ENCODE measurements at regions not wholly inside any gene's neighbourhood (a gene's known extent, or its start where the extent isn't known, plus 50 kb on each side); places are given as distances from the start of the nearest gene placed in this dataset.

DNA sequence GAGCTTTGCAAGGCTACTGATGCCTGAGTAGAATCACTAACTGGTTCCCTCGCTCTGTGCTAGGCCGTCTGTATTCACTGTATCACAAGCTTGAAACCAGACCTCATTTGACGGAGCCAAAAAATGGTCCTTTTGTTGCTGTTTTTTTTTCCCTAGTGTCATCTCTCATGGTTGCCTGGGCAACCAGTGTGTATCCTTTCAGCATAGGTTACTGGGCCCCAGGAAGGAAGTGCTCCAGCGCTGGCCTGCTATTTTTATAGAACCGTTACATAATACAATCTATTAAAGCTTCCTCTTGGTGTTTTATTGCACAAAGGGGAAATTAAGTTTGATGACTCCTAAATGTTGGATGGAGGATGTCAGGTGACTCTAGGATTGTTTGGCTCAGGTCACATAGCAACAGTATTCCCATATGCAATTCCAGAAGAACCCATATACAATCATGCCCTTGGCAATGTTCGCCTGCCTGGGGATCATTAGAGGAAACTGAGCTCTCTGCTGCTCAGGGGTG lies 220.4 kb downstream of the SPRY1 start:
- POLR2A ChIA-PET, result no interaction called here
- TF ChIP-seq, protein P1, sequence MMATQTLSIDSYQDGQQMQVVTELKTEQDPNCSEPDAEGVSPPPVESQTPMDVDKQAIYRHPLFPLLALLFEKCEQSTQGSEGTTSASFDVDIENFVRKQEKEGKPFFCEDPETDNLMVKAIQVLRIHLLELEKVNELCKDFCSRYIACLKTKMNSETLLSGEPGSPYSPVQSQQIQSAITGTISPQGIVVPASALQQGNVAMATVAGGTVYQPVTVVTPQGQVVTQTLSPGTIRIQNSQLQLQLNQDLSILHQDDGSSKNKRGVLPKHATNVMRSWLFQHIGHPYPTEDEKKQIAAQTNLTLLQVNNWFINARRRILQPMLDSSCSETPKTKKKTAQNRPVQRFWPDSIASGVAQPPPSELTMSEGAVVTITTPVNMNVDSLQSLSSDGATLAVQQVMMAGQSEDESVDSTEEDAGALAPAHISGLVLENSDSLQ (IDR thresholded peaks at IDR 0.05), result no peak
- TF ChIP-seq SP1 (IDR thresholded peaks at IDR 0.05), result no peak
- no peak for TF ChIP-seq ELF4 (IDR thresholded peaks at IDR 0.05)
- CTCF ChIA-PET, result no interaction called here
- DNase-seq (ENCODE audit: extremely low spot score), result peak; percentile 17

GRCh38 chr4:123617791-123618190 lies 221.2 kb downstream of the SPRY1 start:
- TF ChIP-seq ZNF384 (IDR thresholded peaks at IDR 0.05), result no peak
- no peak for TF ChIP-seq ARNT (IDR thresholded peaks at IDR 0.05)
- TF ChIP-seq FOXK2 (IDR thresholded peaks at IDR 0.05), result no peak
- TF ChIP-seq BHLHE40 (IDR thresholded peaks at IDR 0.05; ENCODE audit: borderline replicate concordance), result no peak
- TF ChIP-seq L3MBTL2 (conservative IDR thresholded peaks at IDR 0.05), result no peak
- TF ChIP-seq ELF4 (IDR thresholded peaks at IDR 0.05), result no peak
- TF ChIP-seq, protein P1 (IDR thresholded peaks at IDR 0.05), result no peak
- TF ChIP-seq SP1 (IDR thresholded peaks at IDR 0.05), result no peak
- TF ChIP-seq FOXA1 (IDR thresholded peaks at IDR 0.05), result no peak
- no peak for TF ChIP-seq FOXM1 (IDR thresholded peaks at IDR 0.05; ENCODE audit: borderline replicate concordance)
- no peak for DNase-seq (ENCODE audit: extremely low spot score)
- CTCF ChIA-PET, result interaction anchor here (0.9 kb wide), 1 partner anchor 53 kb away, joined by 4 read pairs; no protein-coding TSS in a partner anchor
- POLR2A ChIA-PET, result no interaction called here

DNA sequence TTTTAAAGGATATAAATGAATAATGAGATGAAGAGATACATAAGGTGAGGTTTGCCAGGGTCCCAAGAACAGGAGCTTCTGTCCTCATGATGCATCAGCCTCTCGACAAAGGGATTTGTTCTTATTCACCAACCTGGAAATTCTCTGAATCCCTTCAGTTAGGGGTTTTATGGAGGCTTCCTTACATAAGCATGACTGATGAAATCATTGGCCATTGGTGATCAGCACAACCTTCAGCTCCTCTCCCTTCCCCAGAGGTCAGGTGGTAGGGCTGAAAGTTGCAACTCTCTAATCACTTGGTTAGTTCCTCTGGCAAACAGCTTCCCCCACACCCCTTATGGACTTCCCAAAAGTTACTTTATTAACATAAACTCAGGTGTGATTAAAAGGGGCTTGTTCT lies 222.0 kb downstream of the SPRY1 start:
- CTCF ChIA-PET, result interaction anchor here (0.6 to 0.9 kb wide), 2 partner anchors 54 to 97 kb away, joined by 3 to 4 read pairs; no protein-coding TSS in a partner anchor
- no peak for DNase-seq (ENCODE audit: extremely low spot score)
- no peak for TF ChIP-seq FOXA1 (IDR thresholded peaks at IDR 0.05)
- TF ChIP-seq ELF4 (IDR thresholded peaks at IDR 0.05), result no peak
- TF ChIP-seq BHLHE40 (IDR thresholded peaks at IDR 0.05; ENCODE audit: borderline replicate concordance), result no peak
- TF ChIP-seq L3MBTL2 (conservative IDR thresholded peaks at IDR 0.05), result no peak
- no peak for TF ChIP-seq FOXK2 (IDR thresholded peaks at IDR 0.05)
- no peak for TF ChIP-seq ARNT (IDR thresholded peaks at IDR 0.05)
- TF ChIP-seq, protein P1 (IDR thresholded peaks at IDR 0.05), result no peak
- TF ChIP-seq FOXM1 (IDR thresholded peaks at IDR 0.05; ENCODE audit: borderline replicate concordance), result no peak
- POLR2A ChIA-PET, result interaction anchor here (0.8 kb wide), 1 partner anchor 9 kb away, joined by 3 read pairs; no protein-coding TSS in a partner anchor

DNA sequence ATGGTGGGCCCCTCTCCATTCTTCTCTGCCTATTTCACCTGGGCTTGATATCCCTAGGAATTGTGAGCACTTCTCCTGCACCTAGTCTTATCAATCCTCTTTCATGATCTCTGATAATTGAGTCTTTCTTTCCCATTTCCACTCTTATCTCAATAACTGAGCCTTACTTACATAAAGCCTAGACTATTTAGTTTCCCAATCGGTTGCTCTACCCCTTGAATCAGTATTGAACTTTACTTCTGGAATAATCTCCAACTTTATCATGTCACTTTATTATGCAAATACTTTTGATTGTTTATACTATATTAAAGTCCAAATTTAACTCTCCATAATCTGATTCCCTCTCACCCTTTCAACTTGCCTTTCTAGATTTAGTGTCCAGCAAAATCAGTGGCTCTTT lies 222.7 kb downstream of the SPRY1 start:
- POLR2A ChIA-PET, result interaction anchor here (0.8 kb wide), 1 partner anchor 10 kb away, joined by 3 read pairs; no protein-coding TSS in a partner anchor
- CTCF ChIA-PET, result interaction anchor here (0.6 kb wide), 1 partner anchor 98 kb away, joined by 3 read pairs; no protein-coding TSS in a partner anchor
- no peak for DNase-seq (ENCODE audit: extremely low spot score)
- TF ChIP-seq ELF4 (IDR thresholded peaks at IDR 0.05) (no peak), SP1 (IDR thresholded peaks at IDR 0.05) (no peak), NFRKB (IDR thresholded peaks at IDR 0.05) (no peak), FOXA1 (IDR thresholded peaks at IDR 0.05) (no peak), FOXM1 (IDR thresholded peaks at IDR 0.05; ENCODE audit: borderline replicate concordance) (no peak), FOXK2 (IDR thresholded peaks at IDR 0.05) (no peak), CTBP1 (IDR thresholded peaks at IDR 0.05; ENCODE audit: borderline replicate concordance) (no peak), ARNT (IDR thresholded peaks at IDR 0.05) (no peak), HDGF (IDR thresholded peaks at IDR 0.05; ENCODE audit: borderline replicate concordance) (no peak), SUZ12 (IDR thresholded peaks at IDR 0.05) (no peak), L3MBTL2 (conservative IDR thresholded peaks at IDR 0.05) (no peak), LEF1 (IDR thresholded peaks at IDR 0.05; ENCODE audit: borderline replicate concordance) (no peak), BHLHE40 (IDR thresholded peaks at IDR 0.05; ENCODE audit: borderline replicate concordance) (no peak), TARDBP (IDR thresholded peaks at IDR 0.05) (no peak), ZNF384 (IDR thresholded peaks at IDR 0.05) (no peak)
- TF ChIP-seq, protein P1 (IDR thresholded peaks at IDR 0.05), result no peak

- ChIA-PET CTCF (no interaction called here), POLR2A (no interaction called here)
- no peak for DNase-seq (ENCODE audit: extremely low spot score)
- TF ChIP-seq L3MBTL2 (conservative IDR thresholded peaks at IDR 0.05) (no peak), FOXM1 (IDR thresholded peaks at IDR 0.05; ENCODE audit: borderline replicate concordance) (no peak), ELF4 (IDR thresholded peaks at IDR 0.05) (no peak), HDGF (IDR thresholded peaks at IDR 0.05; ENCODE audit: borderline replicate concordance) (no peak), CTBP1 (IDR thresholded peaks at IDR 0.05; ENCODE audit: borderline replicate concordance) (no peak), FOXK2 (IDR thresholded peaks at IDR 0.05) (no peak), ZNF384 (IDR thresholded peaks at IDR 0.05) (no peak), BHLHE40 (IDR thresholded peaks at IDR 0.05; ENCODE audit: borderline replicate concordance) (no peak), NFRKB (IDR thresholded peaks at IDR 0.05) (no peak), LEF1 (IDR thresholded peaks at IDR 0.05; ENCODE audit: borderline replicate concordance) (no peak), SUZ12 (IDR thresholded peaks at IDR 0.05) (no peak), ARNT (IDR thresholded peaks at IDR 0.05) (no peak), TARDBP (IDR thresholded peaks at IDR 0.05) (no peak), FOXA1 (IDR thresholded peaks at IDR 0.05) (no peak), SP1 (IDR thresholded peaks at IDR 0.05) (no peak)
- TF ChIP-seq, protein P1 (IDR thresholded peaks at IDR 0.05), result no peak
Measured at GRCh38 chr4:123619895-123620294, 223.3 kb downstream of the SPRY1 start.
